ENCODE measurements at regions not wholly inside any gene's neighbourhood (a gene's known extent, or its start where the extent isn't known, plus 50 kb on each side); places are given as distances from the start of the nearest gene placed in this dataset.

DNA sequence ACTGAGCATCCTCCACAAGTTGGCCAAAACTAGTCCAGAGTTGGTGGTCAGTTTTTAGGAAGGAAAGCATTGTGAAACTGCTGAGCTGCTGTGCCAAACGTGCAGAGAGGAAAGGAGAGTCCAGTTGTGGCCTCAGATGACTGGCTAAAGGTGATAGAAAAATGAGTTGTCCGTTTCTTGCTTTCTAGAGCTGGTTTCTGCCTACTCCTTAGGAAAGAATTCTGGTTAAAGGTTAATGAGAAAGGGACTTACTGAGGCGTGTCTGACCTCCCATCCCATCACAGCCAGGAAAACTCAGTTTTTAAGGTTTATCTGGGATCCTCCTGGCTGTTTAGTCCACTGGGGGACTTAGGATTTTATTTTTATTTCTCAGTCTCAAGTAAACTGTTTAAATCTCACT is 1186.3 kb downstream of the UQCRFS1 start:
- DNase-seq (ENCODE audit: low read depth in 3 of 3, low spot score in 2 of 3) = no peak

DNA sequence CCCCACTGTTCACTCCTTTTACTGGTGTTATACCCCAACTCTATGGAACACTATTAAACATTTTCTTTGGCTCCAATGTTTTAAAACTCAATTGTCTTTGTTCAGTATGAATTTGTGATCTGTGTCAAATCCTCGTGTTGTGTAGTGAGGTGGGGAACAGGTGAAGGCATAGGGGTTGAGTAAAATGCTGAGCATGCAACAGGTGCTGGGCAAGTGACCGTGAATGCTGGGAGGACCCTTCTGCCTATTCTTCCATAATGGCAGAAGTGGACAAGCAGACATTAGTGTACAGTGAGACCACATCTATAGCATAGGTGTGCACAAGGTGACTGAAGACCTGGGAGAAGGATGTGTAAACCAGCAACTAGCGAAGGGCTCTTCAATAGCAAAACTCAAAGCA is 1188.0 kb downstream of the UQCRFS1 start:
- DNase-seq (ENCODE audit: low read depth in 3 of 3, low spot score in 2 of 3) = no peak

DNA sequence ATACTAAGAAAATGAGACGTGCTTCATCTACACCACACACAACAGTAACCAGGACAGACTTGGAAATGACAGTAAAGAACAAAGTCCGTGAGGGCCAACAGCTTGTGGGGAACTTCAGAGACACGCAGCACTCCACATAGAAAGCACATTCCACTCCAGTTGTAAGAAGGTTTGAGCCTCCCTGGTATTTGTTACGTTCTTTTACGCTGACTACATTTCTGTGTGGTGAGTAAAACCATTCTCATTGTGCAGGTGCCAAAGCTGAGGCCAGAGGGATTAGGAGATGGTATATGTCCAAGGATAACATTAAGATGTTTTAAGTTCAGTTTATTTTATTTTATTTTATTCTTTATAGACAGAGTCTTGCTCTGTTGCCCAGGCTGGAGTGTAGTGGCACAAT is 1189.9 kb downstream of the UQCRFS1 start:
- DNase-seq (ENCODE audit: low read depth in 3 of 3, low spot score in 2 of 3) = no peak

DNA sequence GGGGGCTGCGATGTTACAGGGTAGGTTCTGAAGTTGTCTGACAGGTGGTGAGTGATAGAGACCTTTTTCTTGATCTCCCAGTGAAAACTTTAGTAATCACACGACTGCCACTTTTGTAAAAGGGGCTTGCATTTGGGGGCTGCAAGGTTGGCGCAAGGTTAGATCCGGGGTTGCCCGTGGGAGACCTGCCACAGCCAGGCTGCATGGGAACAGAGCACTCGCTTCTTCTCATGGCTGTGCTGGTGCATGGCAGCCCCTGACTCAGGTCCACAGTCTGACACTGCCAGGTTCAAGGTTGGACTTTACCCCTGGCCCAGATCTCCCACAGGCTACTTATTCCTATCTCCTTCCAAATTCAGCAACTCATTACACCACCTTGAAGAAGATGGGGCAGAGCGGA is 1190.4 kb downstream of the UQCRFS1 start:
- no peak for DNase-seq (ENCODE audit: low read depth in 3 of 3, low spot score in 2 of 3)

DNA sequence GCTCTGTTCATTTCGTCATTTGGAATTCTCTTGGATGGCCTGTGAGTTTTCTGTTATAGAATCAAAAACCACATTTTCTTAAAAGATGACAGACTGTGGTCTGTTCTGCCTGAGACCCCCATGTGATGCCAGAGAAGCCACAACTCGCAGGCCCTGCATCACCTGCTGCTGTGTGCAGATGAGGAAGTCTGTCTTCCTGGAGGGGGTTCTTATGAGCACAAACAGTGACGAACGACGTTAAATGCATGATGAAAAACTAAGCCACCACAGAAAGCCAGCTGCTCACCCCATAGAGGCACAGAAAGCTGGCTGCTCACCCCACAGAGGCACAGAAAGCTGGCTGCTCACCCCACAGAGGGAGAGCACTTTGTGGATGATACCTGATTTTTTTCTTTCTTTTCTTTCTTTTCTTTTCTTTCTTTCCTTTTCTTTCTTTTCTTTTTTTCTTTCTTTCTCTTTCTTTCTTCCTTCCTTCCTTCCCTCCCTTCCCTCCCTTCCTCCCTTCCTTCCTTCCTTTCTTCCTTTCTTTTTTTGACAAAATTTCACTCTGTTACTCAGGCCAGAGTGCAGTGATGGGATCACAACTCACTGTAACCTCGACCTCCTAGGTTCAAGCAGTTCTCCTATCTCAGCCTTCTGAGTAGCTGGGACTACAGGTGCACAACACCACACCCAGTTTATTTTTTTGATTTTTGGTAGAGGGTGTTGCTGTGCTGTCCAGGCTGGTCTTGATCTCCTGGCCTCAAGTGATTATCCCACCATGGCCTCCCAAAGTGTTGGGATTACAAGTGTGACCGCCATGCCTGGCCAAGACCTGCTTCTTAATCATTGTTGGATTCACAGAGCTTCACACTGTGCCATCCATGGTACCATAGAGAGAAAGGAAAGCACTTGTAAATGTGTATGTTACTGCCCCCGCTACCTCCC is 1191.4 kb downstream of the UQCRFS1 start:
- no peak for DNase-seq (ENCODE audit: low read depth in 3 of 3, low spot score in 2 of 3)

DNA sequence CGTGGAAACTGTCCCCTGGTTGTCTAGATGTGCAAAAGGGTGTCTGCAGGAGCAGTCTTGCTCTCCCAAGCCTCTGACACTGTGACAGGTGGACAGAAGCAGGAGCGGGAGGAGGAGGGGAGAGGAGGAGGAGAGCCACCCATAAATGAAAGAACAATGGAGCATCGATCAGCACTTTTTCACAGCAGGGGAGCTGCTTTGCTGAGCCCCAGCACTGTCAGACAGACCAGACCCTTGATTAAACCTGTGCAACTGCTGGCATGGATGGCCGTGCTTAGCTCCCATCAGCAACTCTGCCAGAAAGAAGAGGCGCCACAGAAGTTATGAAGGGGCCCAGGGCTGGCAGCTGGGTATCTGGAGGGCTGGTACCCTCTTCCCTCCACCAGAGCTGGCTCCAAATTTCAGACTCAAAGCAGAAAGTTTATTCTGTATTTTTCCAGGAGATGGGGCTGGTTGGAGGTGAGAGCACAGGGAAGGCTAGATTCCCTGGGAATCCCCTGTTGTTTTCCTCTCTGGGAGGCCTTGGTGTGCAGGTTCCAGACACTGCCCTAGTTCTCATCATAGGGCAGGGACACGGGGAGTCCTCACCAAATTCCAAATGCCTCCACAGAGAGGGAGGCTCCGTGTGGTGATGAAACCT is 1192.2 kb downstream of the UQCRFS1 start:
- no peak for DNase-seq (ENCODE audit: low read depth in 3 of 3, low spot score in 2 of 3)

DNA sequence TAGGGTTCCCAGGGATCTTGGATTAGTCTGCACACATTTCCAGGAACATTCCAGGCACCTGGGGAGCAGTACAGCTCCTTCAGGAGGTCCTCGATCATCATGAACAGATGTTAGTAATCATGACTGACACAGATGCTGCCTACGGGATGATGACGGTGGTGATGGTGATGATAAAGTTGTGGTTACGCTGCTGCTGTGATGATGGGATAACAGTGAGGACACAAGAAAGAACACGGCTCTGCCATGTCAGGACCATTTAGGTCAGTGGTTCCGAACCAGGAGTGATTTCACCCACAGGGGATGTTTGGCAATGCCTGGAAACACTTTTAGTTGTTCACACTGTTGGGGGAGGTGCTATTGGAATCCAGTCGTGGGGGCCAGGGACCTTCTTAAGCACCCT is 1193.0 kb downstream of the UQCRFS1 start:
- DNase-seq (ENCODE audit: low read depth in 3 of 3, low spot score in 2 of 3) = no peak

DNA sequence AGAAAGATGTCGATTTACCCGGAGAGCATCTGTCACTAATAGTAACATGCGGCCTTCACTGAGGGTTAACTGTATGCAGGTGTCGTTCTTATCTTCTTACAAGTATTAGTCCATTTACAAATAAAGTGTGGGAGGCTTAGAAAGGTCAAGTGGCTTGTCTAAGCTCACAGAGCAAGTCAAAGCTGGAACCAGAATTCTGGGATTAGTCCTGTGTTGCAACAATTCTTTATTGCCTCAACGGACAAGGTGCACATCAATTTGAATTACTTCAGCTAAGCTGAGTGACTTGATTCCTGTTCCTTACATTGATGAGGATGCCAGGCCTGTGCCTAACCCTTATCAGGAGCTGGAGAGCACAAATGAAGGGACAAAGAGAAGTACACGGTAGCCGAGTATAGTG is 1193.6 kb downstream of the UQCRFS1 start:
- DNase-seq (ENCODE audit: low read depth in 3 of 3, low spot score in 2 of 3) = no peak

DNA sequence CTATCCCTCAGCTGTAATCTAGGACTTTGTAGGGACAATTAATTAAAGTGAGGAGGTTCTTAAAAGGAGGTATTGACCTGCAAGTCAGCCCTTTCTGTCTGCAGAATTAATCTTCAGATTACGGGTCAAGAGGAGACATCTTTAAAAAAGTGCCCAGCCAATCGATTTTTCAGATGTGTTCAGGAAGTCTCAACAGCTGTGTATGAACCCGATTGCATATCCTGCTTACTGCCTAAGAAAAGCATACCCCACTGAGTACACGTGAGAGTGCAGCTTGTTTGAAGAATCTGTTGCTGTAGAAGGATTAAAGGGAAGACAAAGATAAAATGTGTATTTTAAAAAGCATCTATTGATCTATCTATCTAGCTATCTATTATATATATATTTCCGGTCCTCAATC is 1194.5 kb downstream of the UQCRFS1 start:
- no peak for DNase-seq (ENCODE audit: low read depth in 3 of 3, low spot score in 2 of 3)

DNA sequence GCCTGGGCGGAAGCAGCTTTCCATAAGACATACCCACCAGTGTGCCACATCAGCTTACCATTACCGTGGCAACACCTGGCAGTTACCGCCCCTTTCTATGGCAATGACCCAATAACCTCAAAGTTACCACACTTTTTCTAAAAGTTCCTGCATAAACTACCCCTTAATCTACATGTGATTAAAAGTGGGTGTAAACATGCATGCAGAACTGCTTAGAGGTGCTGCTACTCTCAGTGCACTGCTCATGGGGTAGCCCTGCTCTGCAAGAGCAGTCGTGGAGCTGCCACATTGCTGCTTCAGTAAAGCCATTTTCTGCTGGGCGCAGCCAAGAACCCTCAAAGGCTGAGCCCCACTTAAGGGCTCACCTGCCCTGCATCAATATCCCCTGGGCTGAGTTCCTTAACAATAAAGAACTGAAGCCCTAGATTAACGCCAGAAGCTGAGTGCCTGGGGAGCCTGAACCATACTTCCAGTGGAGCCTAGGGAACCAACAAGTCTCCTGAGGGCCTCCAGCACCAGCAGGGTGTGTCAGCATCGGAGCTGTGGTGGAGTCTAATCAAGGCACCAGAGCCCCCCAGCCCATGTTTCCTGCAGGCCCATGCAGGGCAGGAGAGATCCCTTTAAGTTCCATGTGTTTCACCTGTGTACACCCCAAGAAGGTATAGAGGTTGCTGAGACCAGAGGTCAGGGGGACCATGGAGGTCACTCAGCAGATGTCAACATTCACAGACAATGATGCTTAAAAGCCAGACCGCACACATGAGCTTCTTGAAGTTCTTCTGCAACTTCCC is 1198.1 kb downstream of the UQCRFS1 start:
- DNase-seq (ENCODE audit: low read depth in 3 of 3, low spot score in 2 of 3) = no peak

DNA sequence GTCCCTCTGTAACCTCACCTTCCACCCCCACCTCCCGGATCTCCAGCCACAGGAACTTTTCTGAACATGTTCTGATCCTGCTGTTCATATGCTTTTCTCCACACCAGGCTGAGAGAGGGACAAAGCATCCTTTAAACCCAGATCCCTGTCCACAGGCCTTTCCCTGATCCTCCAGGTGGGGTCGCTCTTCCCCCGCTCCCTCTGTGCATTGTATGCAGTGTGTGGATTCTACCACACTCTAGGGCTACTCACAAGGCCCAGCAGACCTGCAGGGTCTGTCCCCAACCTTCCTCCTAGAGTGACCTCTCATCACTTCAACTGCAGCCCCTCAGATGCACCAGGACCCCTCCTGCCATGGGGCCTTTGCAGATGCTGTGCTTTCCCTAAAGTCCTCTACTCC is 1200.6 kb downstream of the UQCRFS1 start:
- DNase-seq (ENCODE audit: low read depth in 3 of 3, low spot score in 2 of 3) = no peak

DNA sequence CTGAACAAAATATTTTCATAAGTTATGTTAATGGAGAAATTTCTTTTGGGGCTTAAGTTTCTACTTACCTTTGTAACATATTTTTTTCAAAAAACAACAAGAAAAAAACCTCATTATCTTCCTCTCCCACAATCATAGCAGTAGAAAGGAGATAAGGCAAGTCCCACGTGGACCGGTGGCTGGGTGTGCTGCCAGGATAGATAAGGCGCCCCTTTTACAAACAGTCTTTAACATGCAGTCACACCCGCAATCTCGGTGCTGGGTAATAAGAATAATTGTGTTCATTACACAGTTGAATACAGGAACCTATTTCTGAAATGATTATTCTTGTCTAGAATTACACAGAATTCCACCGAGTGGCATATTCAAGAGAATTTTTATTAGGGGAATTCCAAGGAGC is 1202.3 kb downstream of the UQCRFS1 start:
- no peak for DNase-seq (ENCODE audit: low read depth in 3 of 3, low spot score in 2 of 3)

DNA sequence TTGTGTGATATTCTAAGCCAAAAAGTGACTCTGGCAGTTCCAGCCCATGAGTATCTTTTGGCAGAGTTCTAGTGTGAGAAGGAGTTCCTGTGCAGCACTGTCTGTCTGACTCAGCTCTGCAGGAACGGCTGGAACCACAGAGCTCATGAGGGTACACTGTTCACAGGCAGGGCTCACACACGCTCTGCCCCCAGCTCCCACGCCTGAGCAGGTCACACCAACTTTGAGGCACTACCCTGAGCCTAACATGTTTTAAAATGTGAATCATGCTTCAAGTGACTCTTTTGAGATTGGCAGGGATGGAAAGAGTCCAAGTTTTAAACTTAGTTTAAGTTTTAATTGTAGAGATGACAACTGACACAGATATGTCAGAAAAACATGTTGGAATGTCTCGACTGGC is 1203.3 kb downstream of the UQCRFS1 start:
- DNase-seq (ENCODE audit: low read depth in 3 of 3, low spot score in 2 of 3) = no peak

DNA sequence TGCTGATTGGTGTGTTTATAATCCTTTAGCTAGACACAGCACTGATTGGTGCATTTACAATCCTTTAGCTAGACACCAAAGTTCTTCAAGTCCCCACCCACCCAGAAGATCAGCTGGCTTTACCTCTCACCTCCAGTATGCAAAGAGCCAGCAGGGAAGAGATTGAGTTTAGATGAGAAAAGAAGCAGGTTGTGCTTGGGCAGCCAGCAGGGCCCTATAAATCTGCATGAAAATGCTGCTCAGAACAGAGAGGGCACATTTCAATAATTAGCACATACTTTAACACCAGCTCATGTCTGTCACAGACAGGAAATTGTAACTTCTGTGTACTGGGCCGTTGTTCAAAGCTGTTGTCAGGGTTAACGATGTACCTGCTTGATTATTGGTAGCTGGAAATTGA is 1204.3 kb downstream of the UQCRFS1 start:
- no peak for DNase-seq (ENCODE audit: low read depth in 3 of 3, low spot score in 2 of 3)

DNA sequence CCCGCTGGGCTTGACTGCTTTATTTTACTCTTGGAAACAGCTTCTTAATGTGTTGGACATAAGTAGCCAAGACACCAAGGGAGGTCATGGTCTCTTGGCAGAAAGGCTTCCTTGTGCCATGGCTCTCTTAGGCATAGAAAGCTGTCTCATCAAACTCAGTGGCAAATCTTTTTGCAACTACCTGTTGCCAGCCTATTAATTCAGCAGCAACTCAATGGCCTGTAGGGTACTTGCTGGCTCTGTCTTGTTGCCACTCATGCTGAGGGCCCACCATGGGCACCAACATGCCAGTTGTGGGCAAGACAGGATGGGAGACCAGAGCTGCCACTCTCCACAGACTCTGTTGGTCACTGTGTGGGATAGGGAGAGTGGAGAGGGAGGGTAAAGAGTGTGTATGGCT is 1209.4 kb downstream of the UQCRFS1 start:
- no peak for DNase-seq (ENCODE audit: low read depth in 3 of 3, low spot score in 2 of 3)

DNA sequence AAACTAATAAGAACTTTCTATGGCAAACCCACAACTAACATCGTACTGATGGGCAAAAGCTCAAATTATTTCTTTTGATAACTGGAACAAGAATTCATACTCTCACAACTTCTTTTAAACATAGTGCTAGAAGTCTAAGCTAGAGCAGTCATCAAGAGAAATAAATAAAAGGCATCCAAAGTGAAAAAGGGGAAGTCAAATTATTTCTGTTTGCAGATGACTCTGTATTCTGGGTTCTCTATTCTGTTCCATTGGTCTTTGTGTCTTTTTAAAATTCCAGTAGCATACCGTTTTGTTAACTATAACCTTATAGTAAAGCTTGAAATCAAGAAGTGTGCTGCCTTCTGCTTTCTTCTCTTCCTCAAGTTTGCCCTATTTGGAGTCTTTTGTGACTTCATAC is 1215.9 kb downstream of the UQCRFS1 start:
- no peak for DNase-seq (ENCODE audit: low read depth in 3 of 3, low spot score in 2 of 3)

DNA sequence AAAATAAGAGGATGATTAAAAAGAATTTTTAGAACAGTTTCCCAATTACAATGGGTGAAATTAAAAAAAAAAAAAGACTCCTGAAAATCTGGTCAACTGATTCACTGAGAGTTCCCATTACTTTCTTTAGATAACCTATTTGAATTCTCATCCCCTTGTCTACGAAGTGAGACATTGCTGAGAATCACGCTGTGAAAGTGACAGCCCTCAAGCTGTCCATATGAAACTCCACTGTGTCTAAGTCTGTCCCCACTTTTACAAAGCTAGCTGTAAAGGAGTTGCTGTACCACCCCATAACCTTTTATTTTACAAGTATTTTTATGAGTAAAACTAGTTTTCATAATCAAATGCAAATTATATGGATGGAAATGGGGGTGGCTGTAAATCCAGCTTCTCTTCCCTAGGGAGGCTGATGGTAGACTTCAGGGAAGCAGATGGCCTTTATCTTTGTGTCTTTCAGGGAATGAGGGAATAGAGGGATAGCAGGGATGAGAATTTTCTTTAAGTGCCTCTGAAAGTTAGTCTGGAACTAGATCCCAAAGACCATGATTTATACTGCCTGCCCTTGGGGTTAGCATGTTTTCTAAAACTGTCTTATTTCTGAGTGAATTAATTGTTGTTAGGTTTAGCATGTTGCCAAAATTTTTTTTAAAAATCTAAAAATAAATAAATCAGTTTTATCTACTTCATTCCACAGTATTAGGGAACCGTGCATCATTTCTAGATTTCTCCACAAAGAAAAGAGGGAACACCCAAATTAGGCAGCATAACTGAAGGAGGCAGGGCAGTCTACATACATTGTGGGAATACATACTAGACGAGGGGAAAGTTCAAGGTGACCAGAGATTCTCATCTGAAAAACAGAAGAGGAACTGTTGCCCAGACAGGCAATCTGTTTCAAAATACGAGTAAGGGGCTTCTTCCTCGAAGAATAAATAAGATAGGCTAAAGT is 1219.1 kb downstream of the UQCRFS1 start:
- DNase-seq (ENCODE audit: low read depth in 3 of 3, low spot score in 2 of 3) = peak; percentile 29 to 54 (median 36)

DNA sequence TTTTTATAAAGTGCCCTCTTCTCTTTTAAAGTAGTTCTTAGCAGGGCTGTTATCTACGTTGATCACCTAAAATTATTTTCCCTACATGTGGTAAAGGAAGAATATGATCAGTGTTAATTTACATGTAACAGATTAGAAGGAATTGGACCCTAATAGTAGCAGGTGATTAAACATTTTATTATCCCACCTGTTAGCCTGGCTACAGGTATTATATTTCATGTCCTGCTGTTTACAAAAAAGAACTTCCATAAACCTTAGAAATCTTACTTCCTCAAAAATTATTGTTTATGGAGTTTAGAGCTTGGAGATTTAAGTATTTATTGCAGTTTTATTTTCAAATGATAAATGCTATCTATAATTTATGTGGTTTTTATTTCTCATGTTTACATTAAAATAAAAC is 1226.7 kb downstream of the UQCRFS1 start:
- no peak for DNase-seq (ENCODE audit: low read depth in 3 of 3, low spot score in 2 of 3)

DNA sequence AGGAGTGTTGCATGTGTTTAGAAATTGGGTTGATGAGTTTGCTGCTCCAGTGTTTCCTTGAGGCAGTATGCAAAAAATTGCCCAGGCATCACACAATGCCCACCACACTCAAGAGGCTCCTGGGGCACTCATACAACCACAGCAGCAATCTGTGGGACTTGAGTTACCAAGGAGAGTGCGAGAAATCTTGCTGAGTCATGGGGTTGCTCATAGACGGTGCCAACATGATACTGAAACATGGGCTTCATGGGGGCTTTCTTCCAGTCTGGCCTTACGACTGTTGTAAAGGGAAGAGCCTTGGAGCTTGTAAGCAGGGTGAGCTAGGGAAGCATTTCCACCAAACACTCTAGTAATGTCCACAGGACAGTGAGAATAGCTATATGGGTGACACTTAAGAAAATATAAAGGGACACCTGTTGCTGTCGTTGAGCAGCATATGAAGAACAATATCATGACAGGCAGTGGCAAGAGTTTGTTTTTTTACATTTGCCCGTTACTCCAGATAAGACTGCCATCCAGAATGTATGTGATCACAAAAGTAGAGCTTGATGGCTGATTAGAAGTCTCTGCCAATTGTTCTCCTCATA is 1237.4 kb downstream of the UQCRFS1 start:
- no peak for DNase-seq (ENCODE audit: low read depth in 3 of 3, low spot score in 2 of 3)

DNA sequence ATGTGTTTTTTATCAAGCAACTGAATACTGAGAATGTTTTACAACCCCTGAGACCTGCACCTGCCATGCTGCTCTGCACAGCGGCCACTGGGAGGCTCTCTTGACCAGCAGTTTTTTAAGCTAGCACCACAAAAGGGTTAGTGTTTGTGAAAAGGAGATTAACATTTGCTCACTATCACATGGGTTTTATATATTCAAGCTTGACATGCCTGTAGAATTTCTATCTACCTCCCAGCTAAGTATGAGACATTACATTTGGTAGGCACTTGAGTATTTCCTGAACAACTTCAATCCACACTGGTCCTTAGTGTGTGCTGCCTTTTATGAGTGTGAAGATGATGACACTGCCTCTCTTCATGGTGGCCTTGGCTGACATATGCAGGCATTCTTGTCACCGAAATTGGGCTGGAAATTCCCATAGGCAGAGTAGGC is 1238.9 kb downstream of the UQCRFS1 start:
- no peak for DNase-seq (ENCODE audit: low read depth in 3 of 3, low spot score in 2 of 3)
